ENCODE measurements at regions not wholly inside any gene's neighbourhood (a gene's known extent, or its start where the extent isn't known, plus 50 kb on each side); places are given as distances from the start of the nearest gene placed in this dataset.

- no peak for DNase-seq (ENCODE audit: insufficient read length, low spot score)
- no peak for FAIRE-seq
- TF ChIP-seq, protein P1, sequence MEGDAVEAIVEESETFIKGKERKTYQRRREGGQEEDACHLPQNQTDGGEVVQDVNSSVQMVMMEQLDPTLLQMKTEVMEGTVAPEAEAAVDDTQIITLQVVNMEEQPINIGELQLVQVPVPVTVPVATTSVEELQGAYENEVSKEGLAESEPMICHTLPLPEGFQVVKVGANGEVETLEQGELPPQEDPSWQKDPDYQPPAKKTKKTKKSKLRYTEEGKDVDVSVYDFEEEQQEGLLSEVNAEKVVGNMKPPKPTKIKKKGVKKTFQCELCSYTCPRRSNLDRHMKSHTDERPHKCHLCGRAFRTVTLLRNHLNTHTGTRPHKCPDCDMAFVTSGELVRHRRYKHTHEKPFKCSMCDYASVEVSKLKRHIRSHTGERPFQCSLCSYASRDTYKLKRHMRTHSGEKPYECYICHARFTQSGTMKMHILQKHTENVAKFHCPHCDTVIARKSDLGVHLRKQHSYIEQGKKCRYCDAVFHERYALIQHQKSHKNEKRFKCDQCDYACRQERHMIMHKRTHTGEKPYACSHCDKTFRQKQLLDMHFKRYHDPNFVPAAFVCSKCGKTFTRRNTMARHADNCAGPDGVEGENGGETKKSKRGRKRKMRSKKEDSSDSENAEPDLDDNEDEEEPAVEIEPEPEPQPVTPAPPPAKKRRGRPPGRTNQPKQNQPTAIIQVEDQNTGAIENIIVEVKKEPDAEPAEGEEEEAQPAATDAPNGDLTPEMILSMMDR (IDR thresholded peaks at IDR 0.05; ENCODE audit: insufficient read depth, missing control alignments), result no peak
Measured at GRCh38 chrX:149221230-149221629, 283.9 kb downstream of the IDS start.

- DNase-seq (ENCODE audit: insufficient read length, low spot score), result no peak
- no peak for FAIRE-seq
Measured at GRCh38 chrX:149213264-149213663, 291.8 kb downstream of the IDS start.

GRCh38 chrX:149208307-149208706 is 296.8 kb downstream of the IDS start:
- TF ChIP-seq, protein P1 (IDR thresholded peaks at IDR 0.05; ENCODE audit: insufficient read depth, missing control alignments), result no peak
- FAIRE-seq (no peak), DNase-seq (ENCODE audit: insufficient read length, low spot score) (no peak)

More at GRCh38 chrX:149213264-149213663, 291.8 kb downstream of the IDS start:
- TF ChIP-seq, protein P1 (IDR thresholded peaks at IDR 0.05; ENCODE audit: insufficient read depth, missing control alignments), result no peak

- no peak for DNase-seq (ENCODE audit: insufficient read length, low spot score)
- TF ChIP-seq, protein P1 (IDR thresholded peaks at IDR 0.05; ENCODE audit: insufficient read depth, missing control alignments), result no peak
- no peak for FAIRE-seq
Measured at GRCh38 chrX:149207518-149207917, 297.6 kb downstream of the IDS start.

- DNase-seq (ENCODE audit: insufficient read length, low spot score), result no peak
- no peak for FAIRE-seq
- TF ChIP-seq, protein P1 (IDR thresholded peaks at IDR 0.05; ENCODE audit: insufficient read depth, missing control alignments), result no peak
Measured at GRCh38 chrX:149205937-149206336, 299.2 kb downstream of the IDS start.

- no peak for FAIRE-seq
- TF ChIP-seq, protein P1 (IDR thresholded peaks at IDR 0.05; ENCODE audit: insufficient read depth, missing control alignments), result no peak
Measured at GRCh38 chrX:149205081-149205480, 300.0 kb downstream of the IDS start.

DNA sequence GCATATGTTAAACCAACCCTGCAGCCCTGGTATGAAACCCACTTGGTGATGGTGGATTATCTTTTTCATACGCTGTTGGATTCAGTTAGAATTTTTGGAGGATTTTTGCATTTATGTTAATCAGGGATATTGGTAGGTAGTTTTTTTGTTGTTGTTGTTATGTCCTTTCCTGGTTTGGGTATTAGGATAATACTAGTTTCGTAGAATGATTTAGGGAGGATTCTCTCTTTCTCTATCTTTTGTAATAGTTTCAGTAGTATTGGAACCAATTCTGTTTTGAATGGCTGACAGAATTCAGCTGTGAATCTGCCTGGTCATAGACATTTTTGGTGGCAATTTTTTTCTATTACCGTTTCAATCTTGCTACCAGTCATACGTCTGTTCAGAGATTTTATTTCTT is 305.4 kb downstream of the IDS start:
- TF ChIP-seq, protein P1 (IDR thresholded peaks at IDR 0.05; ENCODE audit: insufficient read depth, missing control alignments), result no peak
- DNase-seq (ENCODE audit: insufficient read length, low spot score), result no peak
- FAIRE-seq, result no peak

More at GRCh38 chrX:149205081-149205480, 300.0 kb downstream of the IDS start:
- DNase-seq (ENCODE audit: insufficient read length, low spot score), result no peak
